ENCODE measurements at regions not wholly inside any gene's neighbourhood (a gene's known extent, or its start where the extent isn't known, plus 50 kb on each side); places are given as distances from the start of the nearest gene placed in this dataset.

DNA sequence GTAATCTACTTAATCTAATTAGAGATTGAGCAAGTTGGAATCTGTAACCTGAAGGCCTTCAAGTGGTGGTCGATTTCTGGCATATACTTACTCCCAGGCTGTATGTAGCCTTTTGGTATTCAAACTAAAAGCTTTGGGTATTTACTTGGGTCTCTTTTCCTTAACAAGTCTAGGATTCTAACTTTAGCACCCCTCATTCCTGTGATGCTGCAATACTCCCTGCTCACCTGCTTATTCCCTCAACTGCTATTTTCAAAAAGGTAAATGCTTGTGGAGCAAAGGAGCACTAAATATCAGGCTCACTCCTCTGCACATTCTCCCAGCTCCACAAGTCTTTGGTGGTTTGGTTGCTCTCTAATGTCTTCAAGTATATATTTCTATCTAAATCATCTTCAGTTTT lies 68.0 kb upstream of the CYYR1 start:
- no peak for DNase-seq

DNA sequence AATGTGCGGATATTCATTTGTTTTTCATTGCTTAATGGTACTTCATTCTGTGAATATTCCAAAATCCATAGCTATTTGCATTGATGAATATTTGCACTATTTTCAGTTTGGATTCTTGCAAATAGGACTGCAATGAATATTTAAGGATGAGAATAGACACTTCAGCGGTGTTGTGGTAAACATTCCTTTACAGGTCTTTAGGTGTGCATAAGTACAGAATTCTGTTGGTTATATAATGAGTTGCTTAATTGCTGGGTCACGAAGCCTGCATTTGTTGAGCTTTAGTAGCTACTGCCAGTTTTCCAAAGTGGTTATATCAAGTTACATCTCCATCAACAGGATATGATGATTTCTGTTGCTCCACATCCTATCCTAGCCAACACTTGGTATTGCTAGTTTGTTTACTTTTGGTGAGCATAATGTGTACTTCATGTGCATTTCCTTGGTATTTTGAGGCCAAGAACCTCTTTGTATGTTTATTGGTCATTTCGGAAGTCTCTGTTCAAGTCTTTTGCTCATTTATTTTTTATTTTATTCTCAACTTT lies 64.2 kb upstream of the CYYR1 start:
- DNase-seq: no peak

DNA sequence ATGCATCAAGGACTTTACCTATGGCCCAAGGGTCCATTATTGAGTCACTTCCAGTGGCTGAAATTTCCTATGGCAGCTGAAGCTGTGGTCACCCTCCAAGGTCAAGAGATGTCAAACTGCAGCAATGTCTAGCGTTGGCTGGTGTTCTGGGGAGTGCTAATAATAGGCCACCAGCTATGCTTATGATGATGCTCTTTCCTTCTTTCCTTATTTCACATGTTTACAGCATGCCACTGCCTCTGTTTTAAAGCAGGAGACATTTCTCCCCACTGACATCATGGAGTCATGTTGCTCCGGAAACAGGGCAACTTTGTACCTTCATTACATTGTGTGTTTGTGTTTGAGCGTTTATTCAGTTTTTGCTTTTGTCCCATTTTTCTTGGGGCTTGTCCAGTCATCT lies 62.6 kb upstream of the CYYR1 start:
- DNase-seq: no peak

DNA sequence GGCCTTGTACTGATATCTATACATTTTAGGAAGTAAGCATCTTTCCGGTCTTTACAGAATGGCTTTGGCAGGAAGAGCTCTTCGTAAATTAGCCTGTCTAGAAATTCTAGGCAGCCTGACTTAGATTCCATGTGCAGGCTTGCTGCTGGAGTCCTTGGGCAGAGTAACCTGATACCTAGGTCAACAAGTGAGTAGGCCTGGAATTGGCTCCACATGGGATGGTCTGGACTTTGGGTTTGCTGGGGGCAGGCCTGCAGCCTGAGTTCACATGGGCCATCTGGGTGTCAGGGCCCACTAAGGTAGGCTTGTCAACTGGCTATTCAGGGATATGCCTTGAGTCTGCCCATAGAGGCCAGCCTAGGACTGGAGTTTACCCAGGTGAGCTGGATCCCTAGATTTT lies 59.6 kb upstream of the CYYR1 start:
- no peak for DNase-seq

DNA sequence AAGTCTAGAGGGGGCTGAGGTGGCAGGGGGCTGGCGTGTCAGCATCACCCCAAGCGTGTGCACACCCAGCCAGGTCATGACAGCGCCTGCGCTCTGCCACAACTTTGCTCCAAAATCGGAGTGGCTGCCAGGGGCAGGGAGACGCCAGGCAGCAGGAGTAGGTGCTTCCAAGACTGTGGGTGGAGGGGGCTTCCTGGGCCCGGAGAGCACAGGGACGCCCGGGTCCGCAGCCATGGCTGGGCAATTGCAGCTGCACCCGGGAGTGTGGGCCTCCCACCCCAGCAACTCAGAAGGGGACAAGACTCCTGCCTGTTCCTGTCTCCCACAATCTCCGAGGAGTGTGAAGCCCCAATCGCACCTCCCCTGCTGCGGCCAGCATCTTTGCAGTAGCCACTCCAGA lies 53.1 kb upstream of the CYYR1 start:
- no peak for DNase-seq

DNA sequence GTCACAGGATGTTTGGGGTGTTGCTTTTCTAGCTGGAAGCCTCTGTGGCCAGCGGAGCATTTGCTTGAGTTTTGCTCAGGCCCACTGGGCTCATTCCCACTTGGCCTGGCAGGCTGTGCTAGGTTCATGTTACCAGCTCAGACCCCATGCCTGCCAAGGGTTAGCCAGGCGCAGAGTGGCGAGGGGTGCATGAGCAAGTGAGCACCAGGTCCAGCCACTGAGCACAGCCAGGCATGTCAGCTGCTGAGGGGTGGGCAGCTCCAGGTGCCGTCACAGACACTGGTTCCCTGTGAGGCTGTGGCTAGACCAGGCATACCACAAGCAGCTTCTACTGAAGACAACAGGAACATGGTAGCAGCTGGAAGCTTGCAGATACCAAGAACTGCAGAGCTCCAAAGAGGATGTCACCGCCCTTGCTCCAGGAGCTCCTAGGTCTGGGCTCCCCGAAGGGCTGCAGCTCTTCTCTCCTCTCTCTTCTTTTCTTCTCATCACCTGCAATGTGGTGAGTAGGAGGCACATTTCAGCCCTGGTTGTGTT lies 52.0 kb upstream of the CYYR1 start:
- no peak for DNase-seq
